GM21786 (cell line): ENCODE measurements at regions not wholly inside any gene's neighbourhood (a gene's known extent, or its start where the extent isn't known, plus 50 kb on each side); places are given as distances from the start of the nearest gene placed in this dataset.

Experiments used
- ATAC-seq: cut with Tn5 transposase; IDR thresholded peaks from one replicate; pipeline ENCODE4 v1.9.1; 2021; ENCODE audit not compliant: unreplicated experiment

DNA sequence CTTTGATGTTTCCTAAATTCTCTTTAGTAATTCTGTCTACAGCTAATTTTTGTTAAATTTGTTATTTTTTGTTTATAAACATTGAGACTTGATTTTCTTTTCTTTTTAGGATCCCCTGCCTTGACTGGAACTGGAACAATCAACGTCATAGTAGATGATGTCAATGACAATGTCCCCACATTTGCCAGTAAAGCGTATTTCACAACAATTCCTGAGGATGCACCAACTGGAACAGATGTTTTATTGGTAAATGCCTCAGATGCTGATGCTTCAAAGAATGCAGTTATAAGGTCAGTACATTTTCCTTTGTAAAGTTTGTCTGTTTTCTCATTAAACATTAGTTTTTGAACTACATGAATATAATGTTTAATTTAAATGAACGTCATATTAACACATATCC lies 119.4 kb downstream of the FAT4 start:
- ATAC-seq = no peak

GRCh38 chr4:125440814-125441213 lies 126.1 kb downstream of the FAT4 start:
- no peak for ATAC-seq

DNA sequence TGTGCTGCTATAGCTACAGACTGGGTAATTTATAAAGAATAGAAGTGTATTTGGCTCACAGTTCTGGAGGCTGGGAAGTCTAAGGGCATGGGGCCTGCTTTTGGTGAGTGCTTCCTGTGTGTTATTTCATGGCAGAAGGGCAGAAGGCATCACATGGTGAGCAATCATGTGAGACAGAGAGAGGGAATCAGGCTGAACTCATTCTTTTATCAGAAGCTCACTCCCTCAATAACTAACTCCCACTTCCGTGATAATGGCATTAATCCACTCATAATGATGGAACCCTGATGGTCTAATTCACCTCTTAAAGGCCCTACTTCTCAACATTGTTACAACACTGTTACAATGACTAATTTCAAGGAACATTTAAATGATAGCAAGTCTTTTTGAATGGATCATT lies 129.4 kb downstream of the FAT4 start:
- ATAC-seq = no peak

DNA sequence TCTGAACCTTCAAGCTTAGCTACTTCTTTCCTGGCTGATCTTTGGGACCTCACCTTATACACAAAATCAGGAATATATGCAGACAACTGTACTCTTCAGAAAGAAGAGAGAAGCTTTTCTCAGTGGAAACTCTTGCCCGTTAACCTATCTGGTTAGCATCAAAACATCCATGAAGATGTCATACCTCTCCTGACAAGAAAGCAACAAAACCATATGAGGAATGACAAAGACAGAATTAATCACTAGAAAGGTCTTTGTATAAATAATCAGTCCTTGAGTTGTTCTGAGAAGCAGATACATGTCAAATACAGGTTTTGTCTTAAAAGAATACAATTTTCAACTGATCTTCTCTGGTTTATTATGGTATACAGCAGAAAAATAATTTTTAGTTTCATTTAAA lies 130.8 kb downstream of the FAT4 start:
- ATAC-seq = no peak

- no peak for ATAC-seq
Measured at GRCh38 chr4:125447551-125448290, 133.0 kb downstream of the FAT4 start.

- no peak for ATAC-seq
Measured at GRCh38 chr4:125456075-125456474, 141.3 kb downstream of the FAT4 start.

- ATAC-seq = no peak
Measured at GRCh38 chr4:125459531-125459930, 144.8 kb downstream of the FAT4 start.

DNA sequence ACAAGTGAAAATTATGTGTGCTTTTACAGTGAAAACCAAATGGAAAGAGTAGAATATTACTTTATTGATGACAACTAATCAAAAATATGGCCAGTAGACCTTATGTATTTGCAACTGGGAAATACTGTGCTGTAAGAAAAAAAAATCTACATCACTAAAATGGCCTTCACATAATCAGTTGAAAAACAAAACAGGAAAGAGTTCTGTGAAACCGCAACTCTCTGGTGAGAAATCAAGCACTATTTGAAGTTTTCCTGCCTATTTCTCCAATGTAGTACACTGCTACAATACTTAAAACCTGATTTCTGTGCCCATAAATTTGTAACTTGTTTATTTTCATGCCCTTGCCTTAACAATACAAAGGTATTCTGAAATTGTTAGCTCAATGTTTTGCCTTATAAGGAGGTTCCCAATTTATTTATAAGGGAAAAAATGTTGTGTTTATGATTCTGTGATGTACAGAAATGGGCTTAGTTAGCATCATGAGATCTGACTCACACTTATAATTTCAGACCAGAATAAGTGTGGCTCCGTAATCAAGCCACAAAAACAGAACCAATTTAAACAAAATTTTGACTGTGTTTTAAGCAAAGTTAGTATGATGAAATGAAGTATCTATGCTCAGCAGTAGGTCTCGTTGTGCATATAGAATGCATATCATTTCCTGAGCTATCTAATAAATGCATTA lies 147.1 kb downstream of the FAT4 start:
- ATAC-seq = no peak

DNA sequence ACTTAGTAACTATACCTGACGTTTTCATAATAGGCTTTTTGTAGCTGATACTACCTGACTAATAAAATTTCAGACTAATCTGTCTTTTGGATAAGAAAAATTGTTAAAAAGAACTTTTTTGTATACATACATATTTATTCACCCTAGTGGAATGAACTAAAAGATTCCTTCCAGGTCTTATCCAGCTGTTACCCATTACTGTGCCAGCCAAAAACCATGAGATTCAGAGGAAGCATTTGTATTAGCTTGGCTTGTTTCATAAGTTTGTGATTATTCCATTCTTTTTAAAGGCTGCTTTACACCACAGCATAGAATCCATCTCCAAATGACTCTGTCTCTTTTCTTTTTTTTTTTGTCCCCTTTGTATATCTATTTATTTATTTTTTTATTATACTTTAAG lies 149.4 kb downstream of the FAT4 start:
- ATAC-seq = no peak

DNA sequence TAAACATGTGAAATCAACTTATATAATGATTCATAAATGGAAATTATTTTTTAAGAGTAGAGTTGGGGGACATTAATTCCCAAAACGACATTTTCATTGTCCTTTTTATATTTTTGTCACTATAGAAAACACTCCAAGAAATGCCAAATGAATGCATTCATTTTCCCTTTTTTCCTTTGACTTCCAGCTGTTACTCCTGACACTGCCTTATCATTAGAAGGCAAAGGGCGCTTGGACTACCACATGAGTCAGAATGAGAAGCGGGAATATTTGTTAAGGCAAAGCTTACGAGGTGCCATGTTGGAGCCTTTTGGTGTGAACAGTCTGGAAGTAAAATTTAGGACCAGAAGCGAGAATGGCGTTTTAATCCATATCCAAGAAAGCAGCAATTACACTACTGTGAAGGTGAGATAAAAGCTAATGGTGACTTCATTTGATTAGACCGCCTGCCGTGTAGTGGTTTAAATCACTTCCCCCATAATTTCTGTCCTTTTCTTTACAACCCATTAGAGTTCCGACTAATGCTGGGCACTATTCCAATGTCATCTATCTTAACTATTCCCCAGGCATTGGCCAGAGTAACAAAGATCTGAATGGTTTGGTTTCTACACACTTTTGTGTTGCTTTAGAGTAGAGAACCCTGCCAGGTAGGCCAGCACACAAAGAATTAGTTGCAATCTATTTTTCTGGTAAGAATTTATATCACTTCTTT lies 166.7 kb downstream of the FAT4 start:
- no peak for ATAC-seq

GRCh38 chr4:125482822-125483221 lies 168.1 kb downstream of the FAT4 start:
- ATAC-seq = no peak

DNA sequence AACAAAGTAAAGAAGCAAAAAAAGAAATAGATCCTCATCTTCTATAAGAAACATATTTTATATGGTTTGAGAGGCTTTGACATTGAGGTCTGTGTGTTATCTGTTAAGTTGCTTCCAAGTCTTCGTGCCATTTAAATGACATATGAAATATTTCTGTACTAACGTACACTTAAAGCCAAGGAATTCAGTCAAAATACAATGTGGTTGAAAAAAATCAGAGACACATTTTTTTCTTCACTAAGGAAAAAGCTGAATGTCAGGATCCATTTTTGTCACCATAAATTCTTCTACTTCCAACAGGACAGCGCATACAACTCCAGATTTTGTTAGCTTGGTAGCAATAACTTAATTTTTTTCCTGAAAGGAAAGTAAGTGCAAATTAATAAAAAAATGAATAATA lies 168.5 kb downstream of the FAT4 start:
- ATAC-seq = no peak

DNA sequence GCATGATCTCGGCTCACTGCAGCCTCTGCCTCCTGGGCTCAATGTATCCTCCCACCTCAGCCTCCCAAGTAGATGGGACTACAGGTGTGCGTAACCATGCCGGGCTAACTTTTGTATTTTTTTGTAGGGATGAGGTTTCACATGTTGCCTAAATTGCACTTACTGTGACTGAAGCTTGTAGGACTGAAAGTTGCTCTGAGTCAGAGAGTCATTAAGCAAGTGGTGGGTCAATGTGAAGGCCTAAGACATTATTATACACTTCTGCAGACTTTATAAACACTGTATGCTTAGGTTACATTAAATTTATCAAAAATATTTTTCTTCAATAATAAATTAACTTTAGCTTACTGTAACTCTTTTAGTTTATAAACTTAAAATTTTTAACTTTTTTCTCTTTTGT lies 170.2 kb downstream of the FAT4 start:
- no peak for ATAC-seq

GRCh38 chr4:125486351-125486750 lies 171.6 kb downstream of the FAT4 start:
- ATAC-seq = no peak

- no peak for ATAC-seq
Measured at GRCh38 chr4:125489952-125490690, 175.4 kb downstream of the FAT4 start.

DNA sequence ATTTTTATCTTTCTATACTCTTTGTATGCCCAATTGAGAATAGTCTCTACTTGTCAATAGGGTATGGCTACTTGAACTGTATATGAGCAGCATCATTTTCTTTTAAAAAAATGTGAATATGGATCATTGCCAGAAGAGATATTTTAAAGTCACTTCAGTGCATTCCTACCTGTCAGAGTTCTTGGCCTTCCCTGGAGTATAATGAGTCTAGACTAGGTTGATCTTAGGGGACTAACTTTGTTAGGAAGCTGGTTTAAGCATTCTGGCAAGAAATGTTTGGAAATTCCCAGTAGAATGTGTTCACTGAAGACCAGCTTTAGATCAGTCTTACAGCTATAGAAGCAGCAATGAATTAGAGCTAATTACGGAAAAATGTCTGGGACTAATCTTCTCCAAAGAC lies 178.2 kb downstream of the FAT4 start:
- ATAC-seq = no peak

DNA sequence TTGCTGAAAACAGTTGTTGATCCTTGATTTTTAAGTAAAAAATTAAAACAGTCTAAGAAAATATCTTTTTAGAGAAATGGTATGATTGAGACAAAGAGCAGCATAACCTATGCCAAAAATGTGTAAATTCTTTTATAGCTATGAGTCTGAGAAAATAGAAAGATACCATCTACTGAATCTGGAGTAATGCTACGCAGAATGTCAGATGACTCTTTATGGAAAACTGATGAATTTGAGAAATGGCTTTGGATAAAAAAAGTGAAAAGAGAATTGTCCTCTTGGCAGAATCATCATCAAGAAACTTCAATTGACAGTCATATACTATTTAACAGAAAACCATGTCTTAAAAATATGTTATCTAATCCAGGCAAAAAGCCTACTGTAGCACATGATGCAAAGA lies 183.1 kb downstream of the FAT4 start:
- ATAC-seq = no peak

DNA sequence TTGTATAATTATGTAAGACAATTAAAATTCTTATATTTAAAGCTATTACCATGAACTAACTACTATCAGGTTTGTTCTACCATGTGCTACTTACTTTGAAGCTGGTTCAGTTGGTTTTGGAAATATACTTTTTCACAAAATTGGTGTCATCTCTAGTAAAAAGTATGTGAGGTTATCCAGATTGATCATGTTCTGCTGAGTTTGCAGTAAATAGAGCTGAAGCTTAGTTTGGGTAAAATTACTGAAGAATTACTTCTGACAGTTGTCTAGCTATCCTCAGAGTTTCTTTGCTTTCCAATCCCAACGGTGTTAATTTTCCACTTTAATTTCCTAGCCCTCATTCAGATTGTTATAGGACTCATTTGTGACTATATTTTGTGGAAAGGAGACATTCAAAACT lies 184.2 kb downstream of the FAT4 start:
- no peak for ATAC-seq

DNA sequence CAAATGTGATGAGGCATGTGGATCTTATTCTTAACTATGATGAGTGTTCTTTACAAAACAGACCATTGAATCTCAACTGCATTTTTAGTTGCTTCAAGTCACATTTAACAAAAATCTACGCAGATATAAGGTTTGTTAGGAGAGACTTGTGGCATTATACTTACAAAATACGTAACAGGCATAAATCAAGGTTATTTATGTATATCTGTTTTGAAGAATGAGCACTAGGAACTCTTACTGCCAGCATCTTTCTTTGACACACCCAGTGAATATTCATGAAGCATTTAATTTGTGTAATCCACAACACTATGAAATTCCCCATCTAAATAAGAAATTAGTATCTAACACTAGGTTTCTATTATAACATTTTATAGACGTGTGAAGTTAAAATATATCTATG lies 186.3 kb downstream of the FAT4 start:
- ATAC-seq = no peak

DNA sequence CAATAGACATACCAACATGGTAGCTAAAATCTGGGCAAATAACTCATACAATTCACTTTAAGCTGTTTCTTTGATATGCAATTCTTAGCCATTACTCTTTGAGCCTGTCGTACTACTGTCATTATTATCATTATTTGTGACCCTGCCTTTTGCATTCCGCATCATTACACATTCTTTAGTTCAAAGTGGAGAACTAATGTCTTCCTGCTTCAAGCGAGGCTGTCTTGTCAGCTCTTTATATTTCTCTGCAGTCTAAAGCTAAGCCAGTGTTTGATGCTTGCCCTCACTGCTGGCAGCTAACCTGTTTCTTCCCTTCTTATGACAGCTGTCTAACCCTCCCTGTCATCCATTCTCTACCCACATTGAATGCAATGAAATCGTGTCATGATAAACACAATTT lies 186.8 kb downstream of the FAT4 start:
- no peak for ATAC-seq

- no peak for ATAC-seq
Measured at GRCh38 chr4:125505621-125506020, 190.9 kb downstream of the FAT4 start.

DNA sequence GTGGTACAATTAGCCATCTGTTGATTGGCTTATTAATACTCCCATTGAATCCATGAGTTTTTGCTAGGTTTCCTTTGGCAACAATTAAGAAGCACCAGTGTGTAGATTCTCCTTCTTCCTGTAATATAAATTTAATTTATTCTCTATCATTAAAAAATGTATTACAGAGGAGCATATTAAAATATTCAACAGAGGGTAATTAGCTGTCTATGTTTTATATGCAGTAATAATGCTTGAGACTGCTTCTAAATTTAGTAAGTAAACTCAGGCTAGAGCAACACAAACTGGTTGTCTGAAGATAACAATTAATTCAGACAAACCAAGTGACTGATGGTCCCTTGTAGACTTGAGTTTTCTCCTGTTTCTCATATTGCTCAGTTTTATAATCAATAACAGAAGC lies 192.4 kb downstream of the FAT4 start:
- ATAC-seq = no peak
